ENCODE measurements at regions not wholly inside any gene's neighbourhood (a gene's known extent, or its start where the extent isn't known, plus 50 kb on each side); places are given as distances from the start of the nearest gene placed in this dataset.

- no peak for TF ChIP-seq CTCF (IDR thresholded peaks at IDR 0.05; ENCODE audit: partially characterized antibody, unreplicated experiment)
- no peaks in the 10 kb centered on the region for H3K9me3 Mint-ChIP-seq (ENCODE audit: unreplicated experiment)
- no peak for DNase-seq
- no peak overlapping the region for H3K27ac Mint-ChIP-seq (ENCODE audit: unreplicated experiment)
- no peaks in the 10 kb centered on the region for H3K27me3 Mint-ChIP-seq (ENCODE audit: unreplicated experiment)
- no peaks in the 10 kb centered on the region for H3K36me3 Mint-ChIP-seq (ENCODE audit: unreplicated experiment)
- H3K4me3 Mint-ChIP-seq (ENCODE audit: unreplicated experiment): no peak overlapping the region
- H3K4me1 Mint-ChIP-seq (ENCODE audit: low read depth, unreplicated experiment): peaks cover 17% of the 10 kb centered on the region
These were observed 152.0 kb upstream of the SLC10A2 start for GRCh38 chr13:103218253-103218652.

DNA sequence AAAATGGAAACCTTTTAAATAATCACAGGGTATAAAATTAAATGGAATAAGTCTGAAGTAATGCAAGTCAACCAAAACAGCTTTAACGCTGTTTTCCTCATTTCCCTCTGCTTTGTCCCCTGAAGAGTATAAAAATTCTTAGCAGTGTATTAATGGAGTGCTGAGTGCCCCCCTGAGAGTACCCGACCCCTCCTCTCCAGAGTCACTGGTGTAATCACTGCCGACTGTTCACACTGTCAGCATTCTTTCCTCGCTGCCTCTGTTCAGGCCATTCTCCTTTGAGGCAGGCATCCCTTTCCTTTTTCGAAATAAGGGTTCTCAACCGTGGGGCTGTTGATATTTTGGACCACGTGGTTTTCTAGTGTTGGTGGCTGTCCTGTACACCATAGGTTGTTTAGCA is 146.9 kb upstream of the SLC10A2 start:
- Mint-ChIP-seq H3K9me3 (ENCODE audit: unreplicated experiment) (no peaks in the 10 kb centered on the region), H3K36me3 (ENCODE audit: unreplicated experiment) (no peaks in the 10 kb centered on the region), H3K4me1 (ENCODE audit: low read depth, unreplicated experiment) (peaks cover 33% of the 10 kb centered on the region), H3K27ac (ENCODE audit: unreplicated experiment) (no peak overlapping the region), H3K27me3 (ENCODE audit: unreplicated experiment) (peaks cover 1% of the 10 kb centered on the region), H3K4me3 (ENCODE audit: unreplicated experiment) (no peak overlapping the region)
- TF ChIP-seq CTCF (IDR thresholded peaks at IDR 0.05; ENCODE audit: partially characterized antibody, unreplicated experiment): no peak
- DNase-seq: peak; percentile 72

GRCh38 chr13:103210348-103210747 is 144.1 kb upstream of the SLC10A2 start:
- TF ChIP-seq CTCF (IDR thresholded peaks at IDR 0.05; ENCODE audit: partially characterized antibody, unreplicated experiment): no peak
- H3K4me1 Mint-ChIP-seq (ENCODE audit: low read depth, unreplicated experiment): peaks cover 31% of the 10 kb centered on the region
- H3K9me3 Mint-ChIP-seq (ENCODE audit: unreplicated experiment): no peaks in the 10 kb centered on the region
- no peaks in the 10 kb centered on the region for H3K36me3 Mint-ChIP-seq (ENCODE audit: unreplicated experiment)
- no peak for DNase-seq
- no peak overlapping the region for H3K4me3 Mint-ChIP-seq (ENCODE audit: unreplicated experiment)
- peaks cover 1% of the 10 kb centered on the region for H3K27me3 Mint-ChIP-seq (ENCODE audit: unreplicated experiment)
- H3K27ac Mint-ChIP-seq (ENCODE audit: unreplicated experiment): no peak overlapping the region

GRCh38 chr13:103203735-103204330 is 137.6 kb upstream of the SLC10A2 start:
- H3K27me3 Mint-ChIP-seq (ENCODE audit: unreplicated experiment): peaks cover 1% of the 10 kb centered on the region
- no peaks in the 10 kb centered on the region for H3K36me3 Mint-ChIP-seq (ENCODE audit: unreplicated experiment)
- H3K4me3 Mint-ChIP-seq (ENCODE audit: unreplicated experiment): no peak overlapping the region
- TF ChIP-seq CTCF (IDR thresholded peaks at IDR 0.05; ENCODE audit: partially characterized antibody, unreplicated experiment): no peak
- H3K4me1 Mint-ChIP-seq (ENCODE audit: low read depth, unreplicated experiment): no peaks in the 10 kb centered on the region
- no peak overlapping the region for H3K27ac Mint-ChIP-seq (ENCODE audit: unreplicated experiment)
- no peak for DNase-seq
- no peaks in the 10 kb centered on the region for H3K9me3 Mint-ChIP-seq (ENCODE audit: unreplicated experiment)

- Mint-ChIP-seq H3K27ac (ENCODE audit: unreplicated experiment) (no peak overlapping the region), H3K4me3 (ENCODE audit: unreplicated experiment) (no peak overlapping the region), H3K36me3 (ENCODE audit: unreplicated experiment) (no peaks in the 10 kb centered on the region), H3K27me3 (ENCODE audit: unreplicated experiment) (peaks cover 1% of the 10 kb centered on the region), H3K9me3 (ENCODE audit: unreplicated experiment) (no peaks in the 10 kb centered on the region), H3K4me1 (ENCODE audit: low read depth, unreplicated experiment) (peaks cover 2% of the 10 kb centered on the region)
- no peak for TF ChIP-seq CTCF (IDR thresholded peaks at IDR 0.05; ENCODE audit: partially characterized antibody, unreplicated experiment)
- no peak for DNase-seq
These were observed 134.1 kb upstream of the SLC10A2 start for GRCh38 chr13:103200118-103200885.
